DLD1 (cell line): ENCODE measurements at regions not wholly inside any gene's neighbourhood (a gene's known extent, or its start where the extent isn't known, plus 50 kb on each side); places are given as distances from the start of the nearest gene placed in this dataset.
"Not testable (repeated sequence)": the region's sequence is repeated elsewhere in the genome, so short reads cannot be mapped to it uniquely, and the experiment has no call there.

Source experiments
- in situ Hi-C: cut with HindIII; loops from 2 replicates; pipeline ENCODE4 v1.10.0; 2017; ENCODE audit warnings: low sequenced_read_pairs

- in situ Hi-C loops = no loop called here
Observed at GRCh38 chr2:150373374-150373773, 114.1 kb downstream of the RND3 start.

GRCh38 chr2:150371044-150371818, 116.2 kb downstream of the RND3 start:
- in situ Hi-C loops = no loop called here

DNA sequence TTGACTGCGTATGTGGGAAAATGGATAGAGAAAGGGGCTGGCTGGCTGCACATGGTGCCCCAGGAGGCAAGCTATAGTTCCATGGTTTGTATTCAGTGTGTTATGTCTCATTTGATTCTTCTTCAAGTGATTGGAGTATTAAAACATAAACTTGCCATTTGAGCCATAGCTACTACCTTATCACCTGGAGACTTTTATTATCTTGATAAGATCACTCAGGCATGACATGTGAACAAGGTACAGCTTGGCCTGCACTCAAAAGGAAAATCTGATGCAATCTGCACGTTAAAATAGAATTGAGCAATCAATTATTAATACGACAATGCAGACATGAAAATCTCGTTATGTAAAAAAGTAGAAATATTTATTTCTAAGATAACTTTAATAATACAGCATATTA, 116.9 kb downstream of the RND3 start:
- in situ Hi-C loops = no loop called here

DNA sequence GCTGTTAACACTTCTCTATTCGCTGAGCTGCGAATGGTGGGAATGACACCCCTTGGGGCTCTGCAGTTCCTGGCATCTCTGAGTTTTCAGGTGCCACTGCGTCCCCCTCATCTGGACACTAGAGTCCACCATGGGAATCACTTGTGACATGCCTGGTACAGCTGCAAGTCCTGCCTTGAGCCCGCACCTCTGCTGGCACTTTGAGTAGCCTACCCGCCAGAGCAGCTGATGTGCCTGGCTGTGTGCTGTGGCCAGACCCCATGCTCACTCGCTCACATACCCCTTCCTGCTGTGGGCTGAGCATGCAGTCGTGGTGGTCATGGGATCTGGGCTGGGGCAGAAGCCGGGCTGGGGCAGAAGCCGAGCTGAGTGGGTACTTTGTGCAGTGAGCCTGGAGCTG, 117.6 kb downstream of the RND3 start:
- in situ Hi-C loops = no loop called here

GRCh38 chr2:150358468-150358807, 129.0 kb downstream of the RND3 start:
- in situ Hi-C loops = no loop called here

GRCh38 chr2:150357770-150358467, 129.5 kb downstream of the RND3 start:
- in situ Hi-C loops = no loop called here

GRCh38 chr2:150355440-150355839, 132.0 kb downstream of the RND3 start:
- in situ Hi-C loops = no loop called here

GRCh38 chr2:150353376-150353775, 134.1 kb downstream of the RND3 start:
- in situ Hi-C loops = no loop called here

DNA sequence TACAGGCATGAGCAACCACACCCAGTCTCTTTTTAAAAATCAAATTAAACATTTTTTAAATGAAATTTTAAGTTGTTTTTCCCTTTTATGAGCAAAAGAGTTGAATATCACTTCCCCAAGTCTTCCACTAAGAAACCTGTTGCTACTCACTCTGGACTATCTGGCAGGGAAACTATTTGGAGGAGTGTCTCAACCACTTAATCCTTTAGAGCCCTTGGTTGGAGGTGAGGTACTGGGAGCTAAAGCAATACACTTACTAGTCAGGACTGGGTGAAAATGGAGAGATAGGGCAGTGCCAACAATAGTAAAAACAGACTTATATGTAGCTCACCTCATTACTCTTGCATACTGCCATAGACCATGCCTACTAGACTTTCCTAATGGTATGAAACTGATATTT, 135.5 kb downstream of the RND3 start:
- in situ Hi-C loops = no loop called here

- in situ Hi-C loops = no loop called here
Observed at GRCh38 chr2:150350500-150350899, 137.0 kb downstream of the RND3 start.

- in situ Hi-C loops = no loop called here
Observed at GRCh38 chr2:150346806-150347205, 140.7 kb downstream of the RND3 start.

- in situ Hi-C loops = no loop called here
Observed at GRCh38 chr2:150341982-150342680, 145.3 kb downstream of the RND3 start.

DNA sequence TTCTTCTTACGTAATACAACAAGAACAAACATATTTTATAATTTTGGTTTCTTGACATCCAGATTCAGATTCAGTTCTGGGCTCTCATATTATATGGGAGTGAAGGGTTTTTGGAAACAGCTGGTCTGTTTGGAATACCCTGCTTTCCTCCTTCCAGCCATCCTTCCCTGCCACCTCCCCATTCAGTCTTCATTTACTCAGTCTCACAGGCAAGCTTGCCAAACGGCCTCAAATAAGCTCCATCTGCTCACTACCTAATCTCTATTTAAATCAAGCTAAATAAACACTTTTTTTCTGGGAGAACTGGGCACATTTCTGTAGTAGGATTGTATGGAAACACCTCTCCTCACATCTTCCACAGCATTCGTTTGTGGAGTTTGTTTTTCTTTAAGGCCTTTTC, 147.5 kb downstream of the RND3 start:
- in situ Hi-C loops = no loop called here

DNA sequence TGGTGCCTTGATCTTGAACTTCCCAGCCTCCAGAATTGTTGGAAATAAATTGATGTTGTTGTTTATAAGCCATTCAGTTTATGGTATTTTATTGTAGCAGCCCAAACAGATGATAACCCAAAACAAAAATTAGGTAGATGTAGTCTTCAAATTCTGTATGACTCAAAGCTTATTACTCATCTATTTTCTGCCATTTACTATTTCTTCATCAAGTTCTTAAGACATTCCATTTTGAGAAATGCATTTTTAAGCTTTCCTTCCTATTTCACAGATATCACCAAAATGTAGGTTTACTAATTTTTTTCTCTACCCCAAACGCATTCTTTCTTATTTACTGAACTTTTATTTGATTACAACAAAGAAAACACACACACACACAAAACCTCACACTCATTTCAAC, 148.2 kb downstream of the RND3 start:
- in situ Hi-C loops = no loop called here

DNA sequence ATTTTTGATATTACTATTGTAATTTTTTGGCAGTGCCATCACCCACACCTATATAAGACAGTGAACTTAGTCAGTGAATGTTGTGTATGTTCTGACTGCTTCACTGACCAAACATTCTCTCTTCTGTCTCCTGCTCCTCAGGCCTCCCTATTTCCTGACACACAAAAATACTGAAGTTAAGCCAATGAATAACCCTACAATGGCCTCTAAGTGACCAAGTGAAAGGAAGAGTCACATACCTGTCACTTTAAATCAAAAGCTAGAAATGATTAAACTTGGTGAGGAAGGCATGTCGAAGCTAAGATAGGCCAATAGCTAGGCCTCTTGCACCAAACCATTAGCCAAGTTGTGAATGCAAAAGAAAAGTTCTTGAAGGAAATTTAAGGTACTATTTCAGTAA, 151.9 kb downstream of the RND3 start:
- in situ Hi-C loops = no loop called here

- in situ Hi-C loops = no loop called here
Observed at GRCh38 chr2:150332383-150332782, 155.1 kb downstream of the RND3 start.

DNA sequence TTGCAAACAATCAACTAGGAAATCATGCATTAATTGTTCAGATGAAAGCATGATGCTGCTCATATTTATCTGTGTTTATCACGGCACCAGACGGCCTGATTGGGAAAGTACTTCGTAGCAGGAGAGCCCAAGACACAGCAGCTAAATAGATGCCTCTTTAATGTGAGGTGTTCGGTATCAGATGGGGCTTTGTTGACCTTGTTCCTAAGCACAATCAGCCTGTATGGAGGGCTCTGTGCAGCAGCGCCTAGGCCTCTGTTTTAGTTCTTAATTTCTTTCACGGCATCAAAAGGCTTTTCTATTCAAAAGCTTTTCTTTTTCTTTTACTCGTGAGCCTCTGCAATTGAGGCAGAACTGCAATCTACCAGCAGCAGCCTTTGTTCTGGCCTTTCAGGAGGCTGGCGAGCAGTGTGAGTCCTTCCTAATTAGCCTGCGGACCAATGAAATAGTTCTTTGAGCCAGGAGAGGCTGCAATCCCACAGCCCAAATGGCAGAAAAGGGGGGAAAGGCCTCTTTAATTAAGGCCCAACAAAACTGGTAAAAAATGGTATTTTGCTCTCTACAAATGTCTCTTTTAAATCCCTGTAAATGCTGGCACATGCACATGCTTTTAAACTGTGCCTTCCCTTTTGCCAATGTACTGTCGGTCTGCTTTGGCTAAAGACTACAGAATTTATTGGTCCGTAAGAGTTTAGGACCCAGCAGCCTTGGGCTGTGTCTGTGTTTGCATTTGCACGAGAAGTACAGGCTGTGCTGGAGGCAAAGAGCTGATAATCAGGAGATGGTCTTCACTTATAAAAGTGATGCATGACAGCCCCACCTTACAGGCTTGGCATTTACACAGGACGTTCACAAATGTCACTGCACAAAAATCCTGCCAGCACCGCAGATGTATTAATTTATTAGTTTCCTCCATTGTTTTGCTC, 159.6 kb downstream of the RND3 start:
- in situ Hi-C loops = no loop called here

DNA sequence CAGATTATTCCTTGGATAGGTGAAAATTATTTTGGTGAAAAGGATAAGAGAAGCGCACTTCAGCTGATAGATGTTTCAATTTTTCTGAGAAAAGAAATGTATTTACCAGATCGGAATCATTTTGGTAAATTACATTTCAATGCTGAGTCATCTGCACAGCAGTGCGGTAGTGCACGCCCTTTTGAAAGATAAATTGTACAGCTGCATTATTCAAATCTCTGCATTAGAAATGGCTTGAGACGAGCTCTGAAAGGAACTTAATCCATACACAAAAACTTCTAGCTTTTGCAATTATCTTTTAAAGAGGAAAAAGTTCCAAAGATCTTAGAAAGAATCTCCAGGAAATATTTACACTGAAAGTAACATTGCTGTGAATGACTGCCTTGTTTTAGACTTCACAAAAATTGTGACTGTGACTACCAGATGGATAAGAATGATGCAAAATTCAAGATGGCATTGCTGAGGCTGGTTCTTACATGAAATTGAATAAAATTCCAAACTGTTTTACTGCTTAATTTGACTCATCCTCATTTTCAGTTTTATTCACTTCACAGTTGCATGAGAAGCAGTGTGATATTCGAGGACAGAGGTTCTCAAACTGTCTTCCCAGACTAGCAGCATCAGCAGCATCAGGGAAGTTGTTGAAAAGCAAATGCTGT, 161.7 kb downstream of the RND3 start:
- in situ Hi-C loops = no loop called here

GRCh38 chr2:150323071-150323470, 164.4 kb downstream of the RND3 start:
- in situ Hi-C loops = not testable (repeated sequence)

- in situ Hi-C loops = no loop called here
Observed at GRCh38 chr2:150320608-150321007, 166.9 kb downstream of the RND3 start.
